Activated T-cell treated with anti-CD3 and anti-CD28 coated beads, Interleukin-2, amount 50 U/mL, for 24 hours (primary cell): ENCODE measurements at regions not wholly inside any gene's neighbourhood (a gene's known extent, or its start where the extent isn't known, plus 50 kb on each side); places are given as distances from the start of the nearest gene placed in this dataset.

Experiments used
- DNase-seq: peaks from one replicate; pipeline ENCODE4 v3.0.0-alpha.2; 2020
- H3K27ac Mint-ChIP-seq: 2 replicates; pipeline ENCODE4 v1.8.0; 2020; ENCODE audit warnings: mild to moderate bottlenecking, mixed read lengths
- H3K27me3 Mint-ChIP-seq: 2 replicates; pipeline ENCODE4 v1.8.0; 2020; ENCODE audit warnings: mixed read lengths
- H3K36me3 Mint-ChIP-seq: 2 replicates; pipeline ENCODE4 v1.8.0; 2020; ENCODE audit warnings: low read depth, mixed read lengths
- H3K4me1 Mint-ChIP-seq: 2 replicates; pipeline ENCODE4 v1.8.0; 2020; ENCODE audit warnings: low read depth, mixed read lengths
- H3K4me3 Mint-ChIP-seq: 2 replicates; pipeline ENCODE4 v1.8.0; 2020; ENCODE audit warnings: mild to moderate bottlenecking, moderate library complexity, mixed read lengths
- H3K9me3 Mint-ChIP-seq: 2 replicates; pipeline ENCODE4 v1.8.0; 2020; ENCODE audit warnings: mixed read lengths

DNA sequence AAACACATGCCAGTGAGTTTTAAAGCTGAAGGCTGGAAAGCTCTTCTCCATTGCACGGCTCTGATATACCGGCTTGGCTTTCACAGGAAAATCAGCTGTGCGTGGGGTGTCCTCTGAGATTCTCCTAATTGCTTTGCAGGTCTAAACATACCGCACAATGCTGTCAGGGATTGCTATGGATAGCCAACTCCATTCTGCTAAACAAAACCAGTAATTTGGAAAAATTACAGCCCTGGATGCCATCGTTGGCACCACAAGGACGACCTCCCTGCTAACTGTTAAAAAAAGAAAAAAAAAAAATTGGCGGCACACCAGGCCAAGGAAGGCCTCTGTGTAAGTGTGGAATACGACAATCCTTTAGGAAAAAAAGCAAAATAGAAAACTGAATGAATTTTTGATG, 118.6 kb upstream of the ADARB2 start:
- Mint-ChIP-seq H3K27me3 (no peaks in the 10 kb centered on the region), H3K36me3 (no peaks in the 10 kb centered on the region), H3K4me3 (no peak overlapping the region), H3K27ac (no peak overlapping the region), H3K9me3 (no peaks in the 10 kb centered on the region), H3K4me1 (no peaks in the 10 kb centered on the region)
- no peak for DNase-seq

- Mint-ChIP-seq H3K36me3 (no peaks in the 10 kb centered on the region), H3K4me1 (no peaks in the 10 kb centered on the region), H3K4me3 (no peak overlapping the region), H3K9me3 (no peaks in the 10 kb centered on the region), H3K27ac (no peak overlapping the region), H3K27me3 (no peaks in the 10 kb centered on the region)
- DNase-seq, result no peak
Observed at GRCh38 chr10:1854271-1854670, 116.9 kb upstream of the ADARB2 start.

GRCh38 chr10:1853801-1854200, 116.5 kb upstream of the ADARB2 start:
- Mint-ChIP-seq H3K27ac (no peak overlapping the region), H3K36me3 (no peaks in the 10 kb centered on the region), H3K27me3 (no peaks in the 10 kb centered on the region), H3K9me3 (no peaks in the 10 kb centered on the region), H3K4me3 (no peak overlapping the region), H3K4me1 (no peaks in the 10 kb centered on the region)
- DNase-seq, result no peak

DNA sequence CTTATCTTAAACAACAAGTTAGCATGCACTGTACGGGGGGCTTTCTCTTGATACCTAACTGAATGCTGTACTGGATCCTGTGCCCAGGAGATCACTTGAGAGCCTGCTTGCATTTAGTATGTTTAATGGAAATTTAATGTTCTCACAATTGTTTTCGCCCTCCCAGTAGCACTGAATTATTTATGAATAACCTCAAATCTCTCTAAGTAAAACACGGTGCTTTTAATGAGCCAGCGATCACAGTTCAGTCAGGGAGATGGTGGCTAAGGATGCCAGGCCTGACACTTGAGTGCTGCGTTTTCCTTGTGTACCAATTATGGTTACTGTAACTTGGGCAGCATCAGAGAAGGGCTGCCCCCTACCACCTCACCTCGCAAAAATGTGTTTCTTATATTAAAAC, 115.5 kb upstream of the ADARB2 start:
- DNase-seq, result no peak
- no peaks in the 10 kb centered on the region for H3K9me3 Mint-ChIP-seq
- no peak overlapping the region for H3K27ac Mint-ChIP-seq
- no peaks in the 10 kb centered on the region for H3K27me3 Mint-ChIP-seq
- no peak overlapping the region for H3K4me3 Mint-ChIP-seq
- H3K4me1 Mint-ChIP-seq, result no peaks in the 10 kb centered on the region
- no peaks in the 10 kb centered on the region for H3K36me3 Mint-ChIP-seq

DNA sequence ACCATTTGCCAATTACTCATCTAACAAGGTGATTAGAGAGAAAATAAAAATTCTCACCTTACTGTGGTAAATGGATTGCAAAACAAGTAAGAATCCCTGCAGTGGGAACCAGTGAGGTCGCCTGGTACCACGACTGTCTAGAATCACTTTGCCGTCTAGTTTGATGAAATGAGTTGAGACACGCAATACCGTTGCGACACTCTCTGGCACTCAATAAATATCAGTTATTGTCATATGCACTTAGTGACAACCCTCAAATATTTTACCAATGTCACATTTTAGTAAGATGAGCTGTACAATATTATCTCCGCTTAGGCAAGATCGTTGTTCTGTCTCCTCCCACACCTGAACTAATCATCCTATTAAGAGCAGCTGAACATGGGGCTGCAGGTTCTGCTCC, 114.4 kb upstream of the ADARB2 start:
- H3K4me3 Mint-ChIP-seq, result no peak overlapping the region
- H3K9me3 Mint-ChIP-seq, result no peaks in the 10 kb centered on the region
- H3K27me3 Mint-ChIP-seq, result no peaks in the 10 kb centered on the region
- H3K4me1 Mint-ChIP-seq, result no peaks in the 10 kb centered on the region
- H3K36me3 Mint-ChIP-seq, result no peaks in the 10 kb centered on the region
- no peak for DNase-seq
- no peak overlapping the region for H3K27ac Mint-ChIP-seq

GRCh38 chr10:1850971-1851527, 113.7 kb upstream of the ADARB2 start:
- Mint-ChIP-seq H3K27me3 (no peaks in the 10 kb centered on the region), H3K9me3 (no peaks in the 10 kb centered on the region), H3K36me3 (no peaks in the 10 kb centered on the region), H3K4me3 (no peak overlapping the region), H3K4me1 (no peaks in the 10 kb centered on the region), H3K27ac (no peak overlapping the region)
- no peak for DNase-seq

GRCh38 chr10:1847361-1847760, 110.0 kb upstream of the ADARB2 start:
- Mint-ChIP-seq H3K4me3 (no peak overlapping the region), H3K27ac (no peak overlapping the region), H3K9me3 (no peaks in the 10 kb centered on the region), H3K4me1 (no peaks in the 10 kb centered on the region), H3K27me3 (no peaks in the 10 kb centered on the region), H3K36me3 (no peaks in the 10 kb centered on the region)
- no peak for DNase-seq

GRCh38 chr10:1846032-1846431, 108.7 kb upstream of the ADARB2 start:
- no peaks in the 10 kb centered on the region for H3K27me3 Mint-ChIP-seq
- H3K36me3 Mint-ChIP-seq, result no peaks in the 10 kb centered on the region
- H3K4me3 Mint-ChIP-seq, result no peak overlapping the region
- H3K4me1 Mint-ChIP-seq, result no peaks in the 10 kb centered on the region
- H3K27ac Mint-ChIP-seq, result no peak overlapping the region
- no peak for DNase-seq
- H3K9me3 Mint-ChIP-seq, result no peaks in the 10 kb centered on the region

GRCh38 chr10:1841759-1842158, 104.4 kb upstream of the ADARB2 start:
- no peaks in the 10 kb centered on the region for H3K36me3 Mint-ChIP-seq
- H3K4me1 Mint-ChIP-seq, result no peaks in the 10 kb centered on the region
- no peaks in the 10 kb centered on the region for H3K27me3 Mint-ChIP-seq
- DNase-seq, result no peak
- no peak overlapping the region for H3K27ac Mint-ChIP-seq
- H3K9me3 Mint-ChIP-seq, result no peaks in the 10 kb centered on the region
- H3K4me3 Mint-ChIP-seq, result no peak overlapping the region

GRCh38 chr10:1829712-1830111, 92.4 kb upstream of the ADARB2 start:
- Mint-ChIP-seq H3K36me3 (no peaks in the 10 kb centered on the region), H3K4me1 (no peaks in the 10 kb centered on the region), H3K9me3 (no peaks in the 10 kb centered on the region), H3K27ac (no peak overlapping the region), H3K27me3 (peaks cover 8% of the 10 kb centered on the region), H3K4me3 (no peak overlapping the region)
- no peak for DNase-seq

DNA sequence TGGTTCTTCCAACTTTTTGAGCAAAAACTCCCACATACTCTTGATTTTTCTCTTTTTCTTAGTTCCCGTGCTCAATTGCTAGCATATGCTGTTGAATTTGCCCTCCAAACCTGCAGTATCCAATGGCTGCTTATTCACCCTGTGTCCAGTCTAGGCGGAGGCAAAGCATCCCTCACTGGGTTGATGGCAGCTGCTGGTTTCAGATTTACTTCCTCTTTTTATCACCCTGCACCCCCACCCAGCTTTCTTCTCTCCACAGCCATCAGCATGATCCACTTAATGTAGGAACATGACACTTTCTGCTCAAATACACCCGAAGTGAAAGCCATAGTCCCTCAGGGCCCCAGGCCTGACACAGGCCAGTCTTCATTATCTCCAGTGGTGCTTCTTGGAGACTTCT, 87.6 kb upstream of the ADARB2 start:
- Mint-ChIP-seq H3K27ac (no peak overlapping the region), H3K27me3 (peaks cover 12% of the 10 kb centered on the region), H3K9me3 (no peaks in the 10 kb centered on the region), H3K36me3 (no peaks in the 10 kb centered on the region), H3K4me1 (no peaks in the 10 kb centered on the region), H3K4me3 (no peak overlapping the region)
- no peak for DNase-seq

DNA sequence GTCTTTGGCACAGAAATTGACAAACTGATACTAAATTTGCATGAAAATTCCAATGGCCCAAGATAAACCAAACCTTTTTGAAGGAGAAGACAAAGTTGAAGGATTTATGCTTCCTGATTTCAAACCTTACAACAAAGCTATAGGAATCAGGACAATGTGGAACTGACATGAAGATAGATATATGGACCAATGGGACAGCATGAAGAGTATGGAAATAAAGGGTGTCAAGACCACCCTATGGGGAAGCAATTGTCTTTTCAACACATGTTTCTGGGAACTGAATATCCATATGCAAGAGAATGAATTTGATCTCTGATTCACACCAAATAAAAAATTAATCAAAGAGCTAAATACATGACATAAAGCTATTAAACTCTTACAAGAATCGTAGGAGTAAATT, 77.2 kb upstream of the ADARB2 start:
- DNase-seq, result no peak

GRCh38 chr10:1809139-1809741, 71.9 kb upstream of the ADARB2 start:
- no peak overlapping the region for H3K27ac Mint-ChIP-seq
- H3K27me3 Mint-ChIP-seq, result no peaks in the 10 kb centered on the region
- DNase-seq, result no peak
- H3K4me1 Mint-ChIP-seq, result no peaks in the 10 kb centered on the region
- H3K4me3 Mint-ChIP-seq, result no peak overlapping the region
- H3K9me3 Mint-ChIP-seq, result no peaks in the 10 kb centered on the region
- no peaks in the 10 kb centered on the region for H3K36me3 Mint-ChIP-seq

More for the DNA sequence above, 77.2 kb upstream of the ADARB2 start:
- H3K4me1 Mint-ChIP-seq, result no peaks in the 10 kb centered on the region
- H3K9me3 Mint-ChIP-seq, result peaks cover 17% of the 10 kb centered on the region
- H3K36me3 Mint-ChIP-seq, result no peaks in the 10 kb centered on the region
- H3K27ac Mint-ChIP-seq, result no peak overlapping the region
- no peaks in the 10 kb centered on the region for H3K27me3 Mint-ChIP-seq
- H3K4me3 Mint-ChIP-seq, result no peak overlapping the region

DNA sequence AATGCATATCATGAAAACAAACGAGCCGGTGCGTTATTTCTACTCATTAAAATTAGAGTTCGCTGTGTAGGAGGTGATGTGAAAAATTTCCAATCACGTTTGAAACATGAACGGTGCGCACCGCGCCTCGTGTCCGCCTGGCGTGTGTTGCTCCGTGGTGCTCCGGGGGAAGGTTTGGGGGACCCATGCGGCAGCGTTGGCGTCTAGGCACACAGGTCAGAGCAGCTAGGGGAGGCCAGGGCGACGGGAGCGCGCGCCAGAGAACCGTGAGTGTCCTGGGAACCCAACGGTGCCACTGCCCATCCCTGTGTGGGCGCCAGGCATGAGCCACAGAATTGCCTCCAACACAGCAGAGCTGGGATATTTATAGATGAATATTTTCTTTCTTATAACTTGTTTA, 70.6 kb upstream of the ADARB2 start:
- no peak overlapping the region for H3K27ac Mint-ChIP-seq
- DNase-seq, result no peak
- no peaks in the 10 kb centered on the region for H3K4me1 Mint-ChIP-seq
- H3K36me3 Mint-ChIP-seq, result no peaks in the 10 kb centered on the region
- no peak overlapping the region for H3K4me3 Mint-ChIP-seq
- H3K9me3 Mint-ChIP-seq, result no peaks in the 10 kb centered on the region
- no peaks in the 10 kb centered on the region for H3K27me3 Mint-ChIP-seq

- no peak overlapping the region for H3K27ac Mint-ChIP-seq
- no peaks in the 10 kb centered on the region for H3K27me3 Mint-ChIP-seq
- peaks cover 1% of the 10 kb centered on the region for H3K4me1 Mint-ChIP-seq
- H3K9me3 Mint-ChIP-seq, result no peaks in the 10 kb centered on the region
- DNase-seq, result no peak
- no peak overlapping the region for H3K4me3 Mint-ChIP-seq
- H3K36me3 Mint-ChIP-seq, result no peaks in the 10 kb centered on the region
Observed at GRCh38 chr10:1807196-1807595, 69.9 kb upstream of the ADARB2 start.

DNA sequence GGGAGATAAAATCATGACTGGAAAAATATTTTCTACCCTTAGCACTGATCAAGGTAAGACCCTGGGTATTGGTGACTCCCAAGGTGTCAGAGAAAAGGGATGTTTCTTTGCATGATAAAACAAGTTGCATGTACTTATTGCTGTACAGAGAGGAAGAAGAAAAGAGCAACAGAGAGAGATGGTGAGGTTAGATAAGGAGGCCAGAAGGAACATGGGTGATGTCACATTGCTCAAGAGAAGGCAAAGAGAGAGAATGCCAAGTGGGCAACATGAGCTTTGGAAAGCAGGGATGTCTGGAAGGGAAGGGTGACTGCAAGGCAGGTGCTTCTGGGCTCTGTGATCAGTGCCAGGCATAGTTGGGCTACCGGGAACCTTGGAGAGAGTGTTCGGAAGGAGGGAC, 65.1 kb upstream of the ADARB2 start:
- no peak overlapping the region for H3K27ac Mint-ChIP-seq
- no peak for DNase-seq
- peaks cover 2% of the 10 kb centered on the region for H3K9me3 Mint-ChIP-seq

More for the DNA sequence above, 65.1 kb upstream of the ADARB2 start:
- peaks cover 8% of the 10 kb centered on the region for H3K27me3 Mint-ChIP-seq
- no peaks in the 10 kb centered on the region for H3K36me3 Mint-ChIP-seq
- no peak overlapping the region for H3K4me3 Mint-ChIP-seq
- peaks cover 1% of the 10 kb centered on the region for H3K4me1 Mint-ChIP-seq
